Ishikawa (cell line): ENCODE measurements at regions not wholly inside any gene's neighbourhood (a gene's known extent, or its start where the extent isn't known, plus 50 kb on each side); places are given as distances from the start of the nearest gene placed in this dataset.

Experiments
- CEBPB ChIP-seq: IDR thresholded peaks from 2 replicates; pipeline ENCODE4 v1.6.1; 2012
- CREB1 ChIP-seq: IDR thresholded peaks from 2 replicates; pipeline ENCODE4 v1.6.1; 2012; ENCODE audit warnings: low read depth
- EGR1 ChIP-seq: IDR thresholded peaks from 2 replicates; pipeline ENCODE4 v1.6.1; 2012
- EP300 ChIP-seq: IDR thresholded peaks from 2 replicates; pipeline ENCODE4 v1.6.1; 2012; ENCODE audit warnings: borderline replicate concordance
- TAF1 ChIP-seq: IDR thresholded peaks from 2 replicates; pipeline ENCODE4 v1.6.1; 2012; ENCODE audit warnings: low read depth, mild to moderate bottlenecking
- TCF12 ChIP-seq: IDR thresholded peaks from 2 replicates; pipeline ENCODE4 v1.6.1; 2012; ENCODE audit warnings: low read depth
- TEAD4 ChIP-seq: IDR thresholded peaks from 2 replicates; pipeline ENCODE4 v1.6.1; 2012
- YY1 ChIP-seq: IDR thresholded peaks from 2 replicates; pipeline ENCODE4 v1.6.1; 2012; ENCODE audit warnings: low read depth
- TF ChIP-seq, protein P1 (sequence below): IDR thresholded peaks from 2 replicates; pipeline ENCODE4 v1.6.1; 2012

DNA sequence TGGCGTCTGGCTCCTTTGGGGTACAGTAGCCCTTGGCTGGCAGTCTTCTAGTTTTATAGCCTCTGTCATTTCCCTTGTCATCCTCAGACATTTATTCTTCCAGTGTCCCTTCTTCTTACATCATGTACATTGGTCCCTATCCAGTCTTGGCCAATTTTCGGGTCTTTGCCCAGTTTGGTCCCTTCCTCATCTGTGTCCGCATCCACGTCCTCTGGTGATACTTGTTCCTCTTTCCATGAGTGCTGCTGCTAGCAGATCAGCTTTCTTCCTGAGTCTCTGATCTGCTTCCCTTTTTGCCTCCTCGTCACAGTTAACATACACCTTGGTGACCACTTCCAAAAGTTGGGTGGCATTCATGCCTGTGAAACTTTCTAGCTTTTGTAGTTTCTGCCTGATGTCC lies 86.2 kb upstream of the GPR6 start:
- TF ChIP-seq EP300 (no peak), EGR1 (no peak), YY1 (no peak), TAF1 (no peak), CREB1 (no peak), TCF12 (no peak), TEAD4 (no peak), CEBPB (no peak)
- TF ChIP-seq, protein P1, sequence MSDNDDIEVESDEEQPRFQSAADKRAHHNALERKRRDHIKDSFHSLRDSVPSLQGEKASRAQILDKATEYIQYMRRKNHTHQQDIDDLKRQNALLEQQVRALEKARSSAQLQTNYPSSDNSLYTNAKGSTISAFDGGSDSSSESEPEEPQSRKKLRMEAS, result no peak
